HEK293 (cell line): ENCODE measurements at regions not wholly inside any gene's neighbourhood (a gene's known extent, or its start where the extent isn't known, plus 50 kb on each side); places are given as distances from the start of the nearest gene placed in this dataset.

Experiments used
- AEBP2 ChIP-seq: fragments of 450-650 bp; formaldehyde crosslinking; IDR thresholded peaks from 2 replicates; pipeline ENCODE4 v1.5.1; 2016; ENCODE audit warnings: missing biosample characterization, missing genetic modification characterization, borderline replicate concordance
- CTCF ChIP-seq: fragments of 450-650 bp; formaldehyde crosslinking; IDR thresholded peaks from 2 replicates; pipeline ENCODE4 v1.5.1; 2016; ENCODE audit warnings: missing biosample characterization, missing genetic modification characterization
- GLI4 ChIP-seq: fragments of 450-650 bp; formaldehyde crosslinking; IDR thresholded peaks from 2 replicates; pipeline ENCODE4 v1.5.1; 2016; ENCODE audit warnings: missing biosample characterization, missing genetic modification characterization
- KLF16 ChIP-seq: fragments of 450-650 bp; formaldehyde crosslinking; IDR thresholded peaks from 2 replicates; pipeline ENCODE4 v1.5.1; 2017; ENCODE audit warnings: missing biosample characterization, missing genetic modification characterization
- KLF8 ChIP-seq: fragments of 450-650 bp; formaldehyde crosslinking; IDR thresholded peaks from 2 replicates; pipeline ENCODE4 v1.5.1; 2016; ENCODE audit warnings: missing biosample characterization, missing genetic modification characterization
- REST ChIP-seq: fragments of 450-650 bp; formaldehyde crosslinking; IDR thresholded peaks from 2 replicates; pipeline ENCODE4 v1.5.1; 2016; ENCODE audit warnings: missing biosample characterization, missing genetic modification characterization
- ZNF133 ChIP-seq: fragments of 450-650 bp; formaldehyde crosslinking; IDR thresholded peaks from 2 replicates; pipeline ENCODE4 v1.5.1; 2016; ENCODE audit warnings: missing biosample characterization, missing genetic modification characterization
- ZNF140 ChIP-seq: fragments of 450-650 bp; formaldehyde crosslinking; IDR thresholded peaks from 2 replicates; pipeline ENCODE4 v1.5.1; 2016; ENCODE audit warnings: missing biosample characterization, missing genetic modification characterization
- ZNF157 ChIP-seq: fragments of 450-650 bp; formaldehyde crosslinking; IDR thresholded peaks from 2 replicates; pipeline ENCODE4 v1.5.1; 2016; ENCODE audit warnings: missing biosample characterization, missing genetic modification characterization
- ZNF211 ChIP-seq: fragments of 450-650 bp; formaldehyde crosslinking; IDR thresholded peaks from 2 replicates; pipeline ENCODE4 v1.5.1; 2016; ENCODE audit warnings: low read depth, missing biosample characterization, missing genetic modification characterization
- ZNF239 ChIP-seq: fragments of 450-650 bp; formaldehyde crosslinking; IDR thresholded peaks from 2 replicates; pipeline ENCODE4 v1.5.1; 2016; ENCODE audit warnings: missing biosample characterization, missing genetic modification characterization
- ZNF248 ChIP-seq: fragments of 450-650 bp; formaldehyde crosslinking; IDR thresholded peaks from 2 replicates; pipeline ENCODE4 v1.5.1; 2017; ENCODE audit warnings: missing biosample characterization, missing genetic modification characterization
- ZXDB ChIP-seq: fragments of 450-650 bp; formaldehyde crosslinking; IDR thresholded peaks from 2 replicates; pipeline ENCODE4 v1.5.1; 2016; ENCODE audit warnings: missing biosample characterization, missing genetic modification characterization

GRCh38 chr13:75023609-75024008, 458.4 kb downstream of the TBC1D4 start:
- TF ChIP-seq REST (no peak), AEBP2 (tag by site-specific recombination) (no peak), ZXDB (tag by site-specific recombination) (no peak), GLI4 (tag by site-specific recombination) (no peak), KLF16 (tag by site-specific recombination) (no peak), ZNF211 (tag by site-specific recombination) (no peak), ZNF133 (no peak), CTCF (tag by site-specific recombination) (no peak), ZNF140 (tag by site-specific recombination) (no peak), ZNF157 (tag by site-specific recombination) (no peak), ZNF248 (tag by site-specific recombination) (no peak), KLF8 (no peak), ZNF239 (tag by site-specific recombination) (no peak)
